ENCODE measurements at regions not wholly inside any gene's neighbourhood (a gene's known extent, or its start where the extent isn't known, plus 50 kb on each side); places are given as distances from the start of the nearest gene placed in this dataset.

DNA sequence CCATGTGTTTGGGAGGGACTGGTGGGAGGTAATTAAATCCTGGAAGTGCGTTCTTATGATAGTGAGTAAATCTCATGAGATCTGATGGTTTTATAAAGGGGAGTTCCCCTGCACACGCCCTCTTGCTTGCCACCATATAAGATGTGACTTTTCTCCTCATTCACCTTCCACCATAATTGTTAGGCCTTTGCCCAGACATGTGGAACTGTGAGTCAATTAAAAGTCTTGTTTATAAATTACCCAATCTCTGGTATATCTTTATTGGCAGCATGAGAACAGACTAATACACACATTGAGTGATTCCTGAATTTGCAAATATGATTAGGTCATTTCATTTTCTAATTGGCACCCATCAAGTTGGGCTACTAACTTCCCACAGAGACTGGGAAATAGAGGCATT, 977.2 kb downstream of the SLITRK1 start:
- TF ChIP-seq, protein P1, sequence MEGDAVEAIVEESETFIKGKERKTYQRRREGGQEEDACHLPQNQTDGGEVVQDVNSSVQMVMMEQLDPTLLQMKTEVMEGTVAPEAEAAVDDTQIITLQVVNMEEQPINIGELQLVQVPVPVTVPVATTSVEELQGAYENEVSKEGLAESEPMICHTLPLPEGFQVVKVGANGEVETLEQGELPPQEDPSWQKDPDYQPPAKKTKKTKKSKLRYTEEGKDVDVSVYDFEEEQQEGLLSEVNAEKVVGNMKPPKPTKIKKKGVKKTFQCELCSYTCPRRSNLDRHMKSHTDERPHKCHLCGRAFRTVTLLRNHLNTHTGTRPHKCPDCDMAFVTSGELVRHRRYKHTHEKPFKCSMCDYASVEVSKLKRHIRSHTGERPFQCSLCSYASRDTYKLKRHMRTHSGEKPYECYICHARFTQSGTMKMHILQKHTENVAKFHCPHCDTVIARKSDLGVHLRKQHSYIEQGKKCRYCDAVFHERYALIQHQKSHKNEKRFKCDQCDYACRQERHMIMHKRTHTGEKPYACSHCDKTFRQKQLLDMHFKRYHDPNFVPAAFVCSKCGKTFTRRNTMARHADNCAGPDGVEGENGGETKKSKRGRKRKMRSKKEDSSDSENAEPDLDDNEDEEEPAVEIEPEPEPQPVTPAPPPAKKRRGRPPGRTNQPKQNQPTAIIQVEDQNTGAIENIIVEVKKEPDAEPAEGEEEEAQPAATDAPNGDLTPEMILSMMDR (IDR thresholded peaks at IDR 0.05), result no peak
- TF ChIP-seq POLR2A (IDR thresholded peaks at IDR 0.05), result no peak
